ENCODE measurements at regions not wholly inside any gene's neighbourhood (a gene's known extent, or its start where the extent isn't known, plus 50 kb on each side); places are given as distances from the start of the nearest gene placed in this dataset.

GRCh38 chr11:110766316-110766715, 54.1 kb upstream of the ARHGAP20 start:
- in situ Hi-C loops (cut with MboI) = no loop called here
- H3K36me3 ChIP-seq (ENCODE audit: control insufficient read depth in 2 of 2, insufficient read depth in 2 of 2, low read length in 1 of 2) = no peaks in the 10 kb centered on the region
- FAIRE-seq (no peak), ATAC-seq (no peak), DNase-seq (ENCODE audit: low read depth, low spot score) (no peak)
- POLR2A ChIA-PET = no interaction called here
- no peaks in the 10 kb centered on the region for H3K9me3 ChIP-seq (replicated peaks; ENCODE audit: control insufficient read depth, insufficient read depth, low read length)
- no peaks in the 10 kb centered on the region for H3K4me1 ChIP-seq (ENCODE audit: control insufficient read depth, insufficient read depth, low read length)
- CTCF ChIA-PET = interaction anchor here (0.6 kb wide), 1 partner anchor 21 kb away, joined by 6 read pairs; no protein-coding TSS in a partner anchor
- H4K20me1 ChIP-seq (ENCODE audit: control insufficient read depth, insufficient read depth) = no peaks in the 10 kb centered on the region
- H3K79me2 ChIP-seq (ENCODE audit: control insufficient read depth, insufficient read depth, low read length) = no peaks in the 10 kb centered on the region
- no peak overlapping the region for H3K4me2 ChIP-seq (ENCODE audit: control insufficient read depth, insufficient read depth)
- WGBS (ENCODE audit: insufficient coverage, insufficient replicate concordance, low lambda C conversion rate, missing lambda C conversion rate) = 0% methylated on average over 1 of the region's 1 CpG
- RAD21 ChIA-PET (ENCODE audit: unreplicated experiment) = no interaction called here
- SMC1A ChIA-PET (ENCODE audit: uncharacterized antibody, unreplicated experiment) = no interaction called here
- BruUV-seq (replicated peaks) = no TSS peak
- intact Hi-C loops (cut with micrococcal nuclease; ENCODE audit: unreplicated experiment) = no loop called here
- no peaks in the 10 kb centered on the region for H3K27me3 ChIP-seq (replicated peaks in 1 of 2; ENCODE audit: control insufficient read depth in 2 of 2, insufficient read depth in 2 of 2, low read length in 1 of 2)
- H2AFZ ChIP-seq (ENCODE audit: control insufficient read depth, low read depth, low read length) = no peak overlapping the region
- TF ChIP-seq CBX3 (IDR thresholded peaks at IDR 0.05; ENCODE audit: borderline replicate concordance, low read depth) (no peak), CEBPZ (IDR thresholded peaks at IDR 0.05; ENCODE audit: low read depth, low read length) (no peak), ESRRA (IDR thresholded peaks at IDR 0.05; ENCODE audit: low read length) (no peak), ZZZ3 (IDR thresholded peaks at IDR 0.05; ENCODE audit: control insufficient read depth, insufficient read length, low read depth) (no peak), EGR1 (IDR thresholded peaks at IDR 0.05; ENCODE audit: borderline replicate concordance in 1 of 2, low read depth in 2 of 2, low read length in 2 of 2) (no peak), DPF2 (IDR thresholded peaks at IDR 0.05) (no peak), TCF7 (IDR thresholded peaks at IDR 0.05; ENCODE audit: borderline replicate concordance) (no peak), ZNF384 (IDR thresholded peaks at IDR 0.05; ENCODE audit: borderline replicate concordance, low read depth, low read length) (no peak), BCL11A (IDR thresholded peaks at IDR 0.05; ENCODE audit: low read depth, low read length) (no peak), ZNF592 (IDR thresholded peaks at IDR 0.05) (no peak)
- TF ChIP-seq, protein P1, sequence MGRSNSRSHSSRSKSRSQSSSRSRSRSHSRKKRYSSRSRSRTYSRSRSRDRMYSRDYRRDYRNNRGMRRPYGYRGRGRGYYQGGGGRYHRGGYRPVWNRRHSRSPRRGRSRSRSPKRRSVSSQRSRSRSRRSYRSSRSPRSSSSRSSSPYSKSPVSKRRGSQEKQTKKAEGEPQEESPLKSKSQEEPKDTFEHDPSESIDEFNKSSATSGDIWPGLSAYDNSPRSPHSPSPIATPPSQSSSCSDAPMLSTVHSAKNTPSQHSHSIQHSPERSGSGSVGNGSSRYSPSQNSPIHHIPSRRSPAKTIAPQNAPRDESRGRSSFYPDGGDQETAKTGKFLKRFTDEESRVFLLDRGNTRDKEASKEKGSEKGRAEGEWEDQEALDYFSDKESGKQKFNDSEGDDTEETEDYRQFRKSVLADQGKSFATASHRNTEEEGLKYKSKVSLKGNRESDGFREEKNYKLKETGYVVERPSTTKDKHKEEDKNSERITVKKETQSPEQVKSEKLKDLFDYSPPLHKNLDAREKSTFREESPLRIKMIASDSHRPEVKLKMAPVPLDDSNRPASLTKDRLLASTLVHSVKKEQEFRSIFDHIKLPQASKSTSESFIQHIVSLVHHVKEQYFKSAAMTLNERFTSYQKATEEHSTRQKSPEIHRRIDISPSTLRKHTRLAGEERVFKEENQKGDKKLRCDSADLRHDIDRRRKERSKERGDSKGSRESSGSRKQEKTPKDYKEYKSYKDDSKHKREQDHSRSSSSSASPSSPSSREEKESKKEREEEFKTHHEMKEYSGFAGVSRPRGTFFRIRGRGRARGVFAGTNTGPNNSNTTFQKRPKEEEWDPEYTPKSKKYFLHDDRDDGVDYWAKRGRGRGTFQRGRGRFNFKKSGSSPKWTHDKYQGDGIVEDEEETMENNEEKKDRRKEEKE (IDR thresholded peaks at IDR 0.05) = no peak
- TF ChIP-seq, protein P2, sequence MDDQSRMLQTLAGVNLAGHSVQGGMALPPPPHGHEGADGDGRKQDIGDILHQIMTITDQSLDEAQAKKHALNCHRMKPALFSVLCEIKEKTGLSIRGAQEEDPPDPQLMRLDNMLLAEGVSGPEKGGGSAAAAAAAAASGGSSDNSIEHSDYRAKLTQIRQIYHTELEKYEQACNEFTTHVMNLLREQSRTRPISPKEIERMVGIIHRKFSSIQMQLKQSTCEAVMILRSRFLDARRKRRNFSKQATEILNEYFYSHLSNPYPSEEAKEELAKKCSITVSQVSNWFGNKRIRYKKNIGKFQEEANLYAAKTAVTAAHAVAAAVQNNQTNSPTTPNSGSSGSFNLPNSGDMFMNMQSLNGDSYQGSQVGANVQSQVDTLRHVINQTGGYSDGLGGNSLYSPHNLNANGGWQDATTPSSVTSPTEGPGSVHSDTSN (IDR thresholded peaks at IDR 0.05; ENCODE audit: insufficient replicate concordance, low read depth, low read length) = no peak
- no peak overlapping the region for H3K27ac ChIP-seq (ENCODE audit: control insufficient read depth, insufficient read depth)
- no peak overlapping the region for H3K4me3 ChIP-seq
- no peak overlapping the region for H3K9ac ChIP-seq (ENCODE audit: control insufficient read depth, insufficient read depth, low read length)

All from GM12878 (cell line).